WTC11 (cell line): ENCODE measurements at regions not wholly inside any gene's neighbourhood (a gene's known extent, or its start where the extent isn't known, plus 50 kb on each side); places are given as distances from the start of the nearest gene placed in this dataset.

Source experiments
- ATAC-seq: fragments of 200-7000 bp; cut with Tn5 transposase; 2 replicates; pipeline ENCODE4 v1.10.0; 2021; ENCODE audit warnings: mild to moderate bottlenecking, moderate library complexity
- CTCF ChIA-PET: fragments of 300-600 bp; sonication (Branson Sonifier 250); formaldehyde crosslinking; loops from one replicate; lab custom pipeline; 2021; ENCODE audit warnings: antibody characterized with exemption; lab: Charles Lee
- POLR2A ChIA-PET: fragments of 350-600 bp; sonication (Branson Sonifier 250); formaldehyde crosslinking; loops from one replicate; lab custom pipeline; 2021; ENCODE audit warnings: antibody characterized with exemption; lab: Charles Lee
- DNase-seq: peaks from one replicate; pipeline ENCODE4 v3.0.0; 2021; ENCODE audit warnings: low spot score
- H3K27ac Mint-ChIP-seq: 2 replicates; pipeline ENCODE4 v1.8.0; 2021; ENCODE audit warnings: mixed read lengths
- H3K27me3 Mint-ChIP-seq: 2 replicates; pipeline ENCODE4 v1.8.0; 2021; ENCODE audit warnings: low read depth, mild to moderate bottlenecking, moderate library complexity, mixed read lengths
- H3K36me3 Mint-ChIP-seq: 2 replicates; pipeline ENCODE4 v1.8.0; 2021; ENCODE audit warnings: mixed read lengths
- H3K4me1 Mint-ChIP-seq: 2 replicates; pipeline ENCODE4 v1.8.0; 2022; ENCODE audit warnings: mixed read lengths
- H3K4me3 Mint-ChIP-seq: 2 replicates; pipeline ENCODE4 v1.8.0; 2021; ENCODE audit warnings: mild to moderate bottlenecking, moderate library complexity, mixed read lengths
- H3K9me3 Mint-ChIP-seq: 2 replicates; pipeline ENCODE4 v1.8.0; 2021; ENCODE audit warnings: mixed read lengths
- AFF4 ChIP-seq: sonication (generic); formaldehyde crosslinking; IDR thresholded peaks from 2 replicates; pipeline ENCODE4 v1.8.1; 2023; ENCODE audit warnings: mild to moderate bottlenecking, missing genetic modification reagents, borderline replicate concordance
- CBFB ChIP-seq: sonication (generic); formaldehyde crosslinking; IDR thresholded peaks from 2 replicates; pipeline ENCODE4 v1.8.1; 2022; ENCODE audit warnings: mild to moderate bottlenecking, low read depth, missing genetic modification reagents
- CREB1 ChIP-seq: sonication (generic); formaldehyde crosslinking; IDR thresholded peaks from 2 replicates; pipeline ENCODE4 v1.8.0; 2023; ENCODE audit warnings: mild to moderate bottlenecking, missing genetic modification reagents
- FOXP4 ChIP-seq: sonication (generic); formaldehyde crosslinking; IDR thresholded peaks from 2 replicates; pipeline ENCODE4 v1.8.0; 2022; ENCODE audit warnings: mild to moderate bottlenecking, missing genetic modification reagents
- RORB ChIP-seq: fragments of 250-450 bp; sonication (Bioruptor Pico); IDR thresholded peaks from 2 replicates; pipeline ENCODE4 v1.9.0; 2021; ENCODE audit warnings: mild to moderate bottlenecking
- TCF7 ChIP-seq: sonication (generic); formaldehyde crosslinking; IDR thresholded peaks from 2 replicates; pipeline ENCODE4 v1.8.0; 2022; ENCODE audit warnings: mild to moderate bottlenecking, low read depth, missing genetic modification reagents, moderate library complexity
- TEAD1 ChIP-seq: sonication (generic); formaldehyde crosslinking; IDR thresholded peaks from 2 replicates; pipeline ENCODE4 v1.8.0; 2022; ENCODE audit warnings: mild to moderate bottlenecking, missing genetic modification reagents
- TP53 ChIP-seq: sonication (generic); formaldehyde crosslinking; IDR thresholded peaks from 2 replicates; pipeline ENCODE4 v1.8.1; 2023; ENCODE audit warnings: mild to moderate bottlenecking, missing genetic modification reagents
- ZNF138 ChIP-seq: sonication (generic); formaldehyde crosslinking; conservative IDR thresholded peaks from 2 replicates; pipeline ENCODE4 v1.8.1; 2022; ENCODE audit warnings: mild to moderate bottlenecking, moderate library complexity, missing genetic modification reagents
- ZNF232 ChIP-seq: sonication (generic); formaldehyde crosslinking; IDR thresholded peaks from 2 replicates; pipeline ENCODE4 v1.8.0; 2022; ENCODE audit warnings: mild to moderate bottlenecking, missing genetic modification reagents
- TF ChIP-seq, protein P1 (sequence below): sonication (generic); formaldehyde crosslinking; IDR thresholded peaks from 2 replicates; pipeline ENCODE4 v1.8.1; 2022; ENCODE audit warnings: low read depth, mild to moderate bottlenecking, moderate library complexity, missing genetic modification reagents, borderline replicate concordance
- TF ChIP-seq, protein P2 (sequence below): fragments of 250-450 bp; sonication (Bioruptor Pico); conservative IDR thresholded peaks from 2 replicates; pipeline ENCODE4 v1.9.0; 2021; ENCODE audit warnings: mild to moderate bottlenecking
- TF ChIP-seq, protein P3 (sequence below): sonication (generic); formaldehyde crosslinking; conservative IDR thresholded peaks from 2 replicates; pipeline ENCODE4 v1.8.1; 2023; ENCODE audit warnings: mild to moderate bottlenecking, low read depth, missing genetic modification reagents, moderate library complexity
- TF ChIP-seq, protein P4 (sequence below): fragments of 250-450 bp; sonication (Bioruptor Pico); IDR thresholded peaks from 2 replicates; pipeline ENCODE4 v1.9.0; 2021; ENCODE audit warnings: mild to moderate bottlenecking

- no peak for DNase-seq
- Mint-ChIP-seq H3K36me3 (peaks cover 14% of the 10 kb centered on the region), H3K27ac (no peak overlapping the region), H3K27me3 (peaks cover 3% of the 10 kb centered on the region; the same call in 1 of the 2 replicates), H3K9me3 (peaks cover 25% of the 10 kb centered on the region), H3K4me1 (peaks cover 23% of the 10 kb centered on the region)
- CTCF ChIA-PET: interaction anchor here (2.3 kb wide), 1 partner anchor 39 kb away, joined by 9 read pairs; no protein-coding TSS in a partner anchor
- TF ChIP-seq AFF4 (CRISPR knock-in tag) (no peak), CBFB (CRISPR knock-in tag) (no peak), FOXP4 (no peak), CREB1 (no peak)
- TF ChIP-seq, all 79 proteins: peak for 0
- ATAC-seq: no peak
- POLR2A ChIA-PET: no interaction called here
- no peak overlapping the region for H3K4me3 Mint-ChIP-seq
These were observed 128.9 kb downstream of the AQP9 start for GRCh38 chr15:58267051-58267450.

DNA sequence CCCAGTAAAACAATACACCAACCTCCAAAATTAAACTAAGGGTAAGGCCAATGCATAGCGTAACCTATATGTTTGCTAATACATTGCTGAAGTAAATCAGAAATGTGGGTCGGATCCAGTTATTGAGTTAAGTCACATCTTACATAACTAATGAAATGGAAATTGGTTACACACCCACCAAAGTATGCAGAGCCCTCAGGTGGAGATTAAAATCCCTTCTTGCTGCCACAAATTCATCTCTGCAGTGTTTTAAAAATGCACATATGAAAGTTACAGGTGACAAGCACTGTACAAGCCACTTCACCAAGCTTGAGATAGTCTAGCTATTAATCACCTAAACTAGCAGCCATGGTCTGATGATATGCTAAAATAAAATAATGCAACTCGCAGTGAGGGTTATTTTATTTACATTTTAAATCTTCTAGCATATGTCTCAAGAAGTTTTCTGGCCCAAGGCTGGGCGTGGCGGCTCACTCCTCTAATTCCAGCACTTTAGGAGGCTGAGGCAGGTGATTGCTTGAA lies 130.6 kb downstream of the AQP9 start:
- peaks cover 17% of the 10 kb centered on the region for H3K4me1 Mint-ChIP-seq
- TF ChIP-seq TCF7 (no peak), TP53 (CRISPR knock-in tag) (no peak), TEAD1 (CRISPR knock-in tag) (no peak), ZNF232 (CRISPR knock-in tag) (no peak), ZNF138 (CRISPR knock-in tag) (no peak), RORB (no peak)
- TF ChIP-seq, protein P1, sequence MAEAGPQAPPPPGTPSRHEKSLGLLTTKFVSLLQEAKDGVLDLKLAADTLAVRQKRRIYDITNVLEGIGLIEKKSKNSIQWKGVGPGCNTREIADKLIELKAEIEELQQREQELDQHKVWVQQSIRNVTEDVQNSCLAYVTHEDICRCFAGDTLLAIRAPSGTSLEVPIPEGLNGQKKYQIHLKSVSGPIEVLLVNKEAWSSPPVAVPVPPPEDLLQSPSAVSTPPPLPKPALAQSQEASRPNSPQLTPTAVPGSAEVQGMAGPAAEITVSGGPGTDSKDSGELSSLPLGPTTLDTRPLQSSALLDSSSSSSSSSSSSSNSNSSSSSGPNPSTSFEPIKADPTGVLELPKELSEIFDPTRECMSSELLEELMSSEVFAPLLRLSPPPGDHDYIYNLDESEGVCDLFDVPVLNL (CRISPR knock-in tag): no peak
- TF ChIP-seq, protein P2, sequence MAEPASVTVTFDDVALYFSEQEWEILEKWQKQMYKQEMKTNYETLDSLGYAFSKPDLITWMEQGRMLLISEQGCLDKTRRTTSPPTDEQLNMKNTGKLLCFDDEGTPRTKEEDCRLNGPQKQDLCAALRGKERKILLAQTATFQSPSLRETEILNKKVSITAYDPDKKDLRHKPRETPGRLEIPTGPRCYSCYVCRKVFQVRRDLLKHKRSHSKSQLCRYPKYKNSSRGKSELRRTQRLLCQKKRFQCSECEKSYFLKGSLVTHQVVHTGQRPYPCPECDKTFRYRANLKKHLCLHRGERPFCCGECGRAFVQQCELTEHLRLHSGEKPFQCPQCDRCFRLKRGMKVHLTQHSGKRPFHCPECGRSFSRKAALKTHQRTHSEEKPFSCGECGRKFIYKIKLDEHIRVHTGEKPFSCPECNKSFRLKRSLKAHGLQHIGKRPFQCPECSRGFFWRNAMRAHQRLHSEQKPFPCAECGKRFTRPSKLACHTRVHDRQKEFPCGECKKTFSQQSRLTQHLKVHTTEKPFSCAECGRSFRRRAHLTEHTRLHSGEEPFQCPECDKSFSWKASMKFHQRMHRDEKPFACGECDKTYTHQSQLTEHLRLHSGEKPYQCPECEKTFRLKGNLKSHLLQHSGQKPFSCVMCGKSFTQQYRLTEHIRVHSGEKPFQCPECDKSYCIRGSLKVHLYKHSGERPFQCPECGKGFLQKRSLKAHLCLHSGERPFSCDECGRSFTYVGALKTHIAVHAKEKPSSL (CRISPR knock-in tag): no peak
- TF ChIP-seq, protein P3, sequence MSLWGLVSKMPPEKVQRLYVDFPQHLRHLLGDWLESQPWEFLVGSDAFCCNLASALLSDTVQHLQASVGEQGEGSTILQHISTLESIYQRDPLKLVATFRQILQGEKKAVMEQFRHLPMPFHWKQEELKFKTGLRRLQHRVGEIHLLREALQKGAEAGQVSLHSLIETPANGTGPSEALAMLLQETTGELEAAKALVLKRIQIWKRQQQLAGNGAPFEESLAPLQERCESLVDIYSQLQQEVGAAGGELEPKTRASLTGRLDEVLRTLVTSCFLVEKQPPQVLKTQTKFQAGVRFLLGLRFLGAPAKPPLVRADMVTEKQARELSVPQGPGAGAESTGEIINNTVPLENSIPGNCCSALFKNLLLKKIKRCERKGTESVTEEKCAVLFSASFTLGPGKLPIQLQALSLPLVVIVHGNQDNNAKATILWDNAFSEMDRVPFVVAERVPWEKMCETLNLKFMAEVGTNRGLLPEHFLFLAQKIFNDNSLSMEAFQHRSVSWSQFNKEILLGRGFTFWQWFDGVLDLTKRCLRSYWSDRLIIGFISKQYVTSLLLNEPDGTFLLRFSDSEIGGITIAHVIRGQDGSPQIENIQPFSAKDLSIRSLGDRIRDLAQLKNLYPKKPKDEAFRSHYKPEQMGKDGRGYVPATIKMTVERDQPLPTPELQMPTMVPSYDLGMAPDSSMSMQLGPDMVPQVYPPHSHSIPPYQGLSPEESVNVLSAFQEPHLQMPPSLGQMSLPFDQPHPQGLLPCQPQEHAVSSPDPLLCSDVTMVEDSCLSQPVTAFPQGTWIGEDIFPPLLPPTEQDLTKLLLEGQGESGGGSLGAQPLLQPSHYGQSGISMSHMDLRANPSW (CRISPR knock-in tag): no peak
- TF ChIP-seq, protein P4, sequence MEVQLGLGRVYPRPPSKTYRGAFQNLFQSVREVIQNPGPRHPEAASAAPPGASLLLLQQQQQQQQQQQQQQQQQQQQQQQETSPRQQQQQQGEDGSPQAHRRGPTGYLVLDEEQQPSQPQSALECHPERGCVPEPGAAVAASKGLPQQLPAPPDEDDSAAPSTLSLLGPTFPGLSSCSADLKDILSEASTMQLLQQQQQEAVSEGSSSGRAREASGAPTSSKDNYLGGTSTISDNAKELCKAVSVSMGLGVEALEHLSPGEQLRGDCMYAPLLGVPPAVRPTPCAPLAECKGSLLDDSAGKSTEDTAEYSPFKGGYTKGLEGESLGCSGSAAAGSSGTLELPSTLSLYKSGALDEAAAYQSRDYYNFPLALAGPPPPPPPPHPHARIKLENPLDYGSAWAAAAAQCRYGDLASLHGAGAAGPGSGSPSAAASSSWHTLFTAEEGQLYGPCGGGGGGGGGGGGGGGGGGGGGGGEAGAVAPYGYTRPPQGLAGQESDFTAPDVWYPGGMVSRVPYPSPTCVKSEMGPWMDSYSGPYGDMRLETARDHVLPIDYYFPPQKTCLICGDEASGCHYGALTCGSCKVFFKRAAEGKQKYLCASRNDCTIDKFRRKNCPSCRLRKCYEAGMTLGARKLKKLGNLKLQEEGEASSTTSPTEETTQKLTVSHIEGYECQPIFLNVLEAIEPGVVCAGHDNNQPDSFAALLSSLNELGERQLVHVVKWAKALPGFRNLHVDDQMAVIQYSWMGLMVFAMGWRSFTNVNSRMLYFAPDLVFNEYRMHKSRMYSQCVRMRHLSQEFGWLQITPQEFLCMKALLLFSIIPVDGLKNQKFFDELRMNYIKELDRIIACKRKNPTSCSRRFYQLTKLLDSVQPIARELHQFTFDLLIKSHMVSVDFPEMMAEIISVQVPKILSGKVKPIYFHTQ (CRISPR knock-in tag): no peak
- H3K27ac Mint-ChIP-seq: no peak overlapping the region
- no peak for DNase-seq
- H3K27me3 Mint-ChIP-seq: peaks cover 3% of the 10 kb centered on the region; the same call in 1 of the 2 replicates
- no peak for ATAC-seq
- peaks cover 25% of the 10 kb centered on the region for H3K9me3 Mint-ChIP-seq
- H3K4me3 Mint-ChIP-seq: no peak overlapping the region
- POLR2A ChIA-PET: no interaction called here
- CTCF ChIA-PET: interaction anchor here (0.6 to 2.0 kb wide), 8 partner anchors 16 to 502 kb away, joined by 3 to 10 read pairs (median 4); partner anchors contain the start of gene MINDY2
- peaks cover 14% of the 10 kb centered on the region for H3K36me3 Mint-ChIP-seq
